PC-3 (cell line): ENCODE measurements at regions not wholly inside any gene's neighbourhood (a gene's known extent, or its start where the extent isn't known, plus 50 kb on each side); places are given as distances from the start of the nearest gene placed in this dataset.
"Not testable (repeated sequence)": the region's sequence is repeated elsewhere in the genome, so short reads cannot be mapped to it uniquely, and the experiment has no call there.

ENCODE experiments used
- ATAC-seq: fragments of 200-7000 bp; cut with Tn5 transposase; 2 replicates; pipeline ENCODE4 v1.9.1; 2020; ENCODE audit warnings: mild to moderate bottlenecking, moderate library complexity
- BruUV-seq: library from RNA; stranded (reverse); fragments of 400-500 nt; replicated peaks from 2 replicates; lab custom pipeline; 2021; lab: Mats Ljungman, UMichigan
- CTCF ChIA-PET: fragments of 300-600 bp; sonication (Branson Sonifier 250); formaldehyde crosslinking; loops from one replicate; lab custom pipeline; 2022; ENCODE audit warnings: antibody characterized with exemption; lab: Charles Lee
- POLR2A ChIA-PET: fragments of 300-600 bp; sonication (Branson Sonifier 250); formaldehyde crosslinking; loops from one replicate; lab custom pipeline; 2022; ENCODE audit warnings: antibody characterized with exemption; ENCODE audit not compliant: unreplicated experiment; lab: Charles Lee
- DNase-seq: peaks from one replicate; pipeline ENCODE4 v3.0.0-alpha.2; 2015
- H2AFZ ChIP-seq: fragments of 300-600 bp; sonication (generic); 2 replicates; pipeline ENCODE4 v1.6.0; 2016; ENCODE audit warnings: antibody characterized with exemption, low read length
- H3F3A ChIP-seq: fragments of 300-600 bp; sonication (generic); one replicate; pipeline ENCODE4 v1.6.0; 2017; ENCODE audit warnings: antibody characterized with exemption, low read length, control low read depth, mild to moderate bottlenecking; ENCODE audit not compliant: unreplicated experiment
- H3K27ac ChIP-seq: fragments of 300-600 bp; sonication (generic); 2 replicates; pipeline ENCODE4 v1.5.1; 2016; ENCODE audit warnings: mild to moderate bottlenecking, low read length
- H3K27me3 ChIP-seq: fragments of 300-600 bp; sonication (generic); 2 replicates; pipeline ENCODE4 v1.6.1; 2016; ENCODE audit warnings: low read length, mixed read lengths
- H3K36me3 ChIP-seq: fragments of 300-600 bp; sonication (generic); 2 replicates; pipeline ENCODE4 v1.6.1; 2016; ENCODE audit warnings: low read depth, mixed run types, low read length, mixed read lengths
- H3K4me1 ChIP-seq: fragments of 300-600 bp; sonication (generic); 2 replicates; pipeline ENCODE4 v1.5.1; 2016; ENCODE audit warnings: low read length; ENCODE audit not compliant: insufficient read depth
- H3K4me2 ChIP-seq: fragments of 300-600 bp; sonication (generic); 2 replicates; pipeline ENCODE4 v1.6.0; 2016; ENCODE audit warnings: low read length
- H3K4me3 ChIP-seq: fragments of 300-600 bp; sonication (generic); 2 replicates; pipeline ENCODE4 v1.5.1; 2016; ENCODE audit warnings: mild to moderate bottlenecking, low read length, mixed read lengths
- H3K79me2 ChIP-seq: fragments of 300-600 bp; sonication (generic); 2 replicates; pipeline ENCODE4 v1.6.1; 2017; ENCODE audit warnings: low read length, mixed read lengths
- H3K9ac ChIP-seq: fragments of 300-600 bp; sonication (generic); 2 replicates; pipeline ENCODE4 v1.6.0; 2016; ENCODE audit warnings: mild to moderate bottlenecking, low read length
- H3K9me2 ChIP-seq: fragments of 300-600 bp; sonication (generic); replicated peaks from 2 replicates; pipeline ENCODE4 v1.6.1; 2016; ENCODE audit warnings: mixed run types, low read length, mixed read lengths
- H3K9me3 ChIP-seq: fragments of 300-600 bp; sonication (generic); 2 replicates; pipeline ENCODE4 v1.6.1; 2016; ENCODE audit warnings: low read length, mixed read lengths
- H4K20me1 ChIP-seq: fragments of 300-600 bp; sonication (generic); 2 replicates; pipeline ENCODE4 v1.6.1; 2016; ENCODE audit warnings: low read length, mixed read lengths
- EZH2 ChIP-seq: fragments of 300-600 bp; sonication (generic); IDR thresholded peaks from one replicate; pipeline ENCODE4 v1.6.1; 2017; ENCODE audit warnings: antibody characterized with exemption, mild to moderate bottlenecking, low read length; ENCODE audit not compliant: unreplicated experiment
- EZH2phosphoT487 ChIP-seq: fragments of 300-600 bp; sonication (generic); IDR thresholded peaks from 2 replicates; pipeline ENCODE4 v1.6.1; 2018; ENCODE audit warnings: mild to moderate bottlenecking, antibody characterized with exemption, low read length, borderline replicate concordance
- intact Hi-C: fragments of 100-400 bp; cut with micrococcal nuclease; formaldehyde crosslinking; loops from 2 replicates; pipeline ENCODE4 v1.9.0; 2023
- TF ChIP-seq, protein P1 (sequence below): fragments of 300-600 bp; sonication (generic); conservative IDR thresholded peaks from 2 replicates; pipeline ENCODE4 v1.5.1; 2017; ENCODE audit warnings: antibody characterized with exemption, low read depth, mild to moderate bottlenecking, low read length

GRCh38 chr2:210776756-210777155 lies 220.4 kb downstream of the CPS1 start:
- H3K27ac ChIP-seq, result no peak overlapping the region
- H3K9me3 ChIP-seq, result no peaks in the 10 kb centered on the region
- H3K27me3 ChIP-seq, result peaks cover 10% of the 10 kb centered on the region; the same call in 1 of the 2 replicates
- no peak overlapping the region for H3K9ac ChIP-seq
- intact Hi-C loops, result no loop called here
- H3K9me2 ChIP-seq, result no peaks in the 10 kb centered on the region
- DNase-seq (no peak), ATAC-seq (no peak)
- H3K36me3 ChIP-seq, result no peaks in the 10 kb centered on the region
- H3K4me2 ChIP-seq, result no peak overlapping the region
- TF ChIP-seq EZH2phosphoT487 (no peak), EZH2 (no peak)
- TF ChIP-seq, protein P1, sequence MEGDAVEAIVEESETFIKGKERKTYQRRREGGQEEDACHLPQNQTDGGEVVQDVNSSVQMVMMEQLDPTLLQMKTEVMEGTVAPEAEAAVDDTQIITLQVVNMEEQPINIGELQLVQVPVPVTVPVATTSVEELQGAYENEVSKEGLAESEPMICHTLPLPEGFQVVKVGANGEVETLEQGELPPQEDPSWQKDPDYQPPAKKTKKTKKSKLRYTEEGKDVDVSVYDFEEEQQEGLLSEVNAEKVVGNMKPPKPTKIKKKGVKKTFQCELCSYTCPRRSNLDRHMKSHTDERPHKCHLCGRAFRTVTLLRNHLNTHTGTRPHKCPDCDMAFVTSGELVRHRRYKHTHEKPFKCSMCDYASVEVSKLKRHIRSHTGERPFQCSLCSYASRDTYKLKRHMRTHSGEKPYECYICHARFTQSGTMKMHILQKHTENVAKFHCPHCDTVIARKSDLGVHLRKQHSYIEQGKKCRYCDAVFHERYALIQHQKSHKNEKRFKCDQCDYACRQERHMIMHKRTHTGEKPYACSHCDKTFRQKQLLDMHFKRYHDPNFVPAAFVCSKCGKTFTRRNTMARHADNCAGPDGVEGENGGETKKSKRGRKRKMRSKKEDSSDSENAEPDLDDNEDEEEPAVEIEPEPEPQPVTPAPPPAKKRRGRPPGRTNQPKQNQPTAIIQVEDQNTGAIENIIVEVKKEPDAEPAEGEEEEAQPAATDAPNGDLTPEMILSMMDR, result no peak
- BruUV-seq, result no TSS peak
- no peaks in the 10 kb centered on the region for H4K20me1 ChIP-seq
- no peak overlapping the region for H3K4me3 ChIP-seq
- H2AFZ ChIP-seq, result no peak overlapping the region
- CTCF ChIA-PET, result no interaction called here
- no peaks in the 10 kb centered on the region for H3K79me2 ChIP-seq
- H3F3A ChIP-seq, result no peaks in the 10 kb centered on the region
- POLR2A ChIA-PET, result no interaction called here
- no peaks in the 10 kb centered on the region for H3K4me1 ChIP-seq

GRCh38 chr2:210782222-210782621 lies 225.8 kb downstream of the CPS1 start:
- Histone ChIP-seq H3K27ac (no peak overlapping the region), H3K36me3 (no peaks in the 10 kb centered on the region), H3K79me2 (no peaks in the 10 kb centered on the region), H3F3A (no peaks in the 10 kb centered on the region), H3K4me3 (no peak overlapping the region), H3K9ac (no peak overlapping the region), H3K4me2 (no peak overlapping the region), H3K9me2 (no peaks in the 10 kb centered on the region), H3K9me3 (no peaks in the 10 kb centered on the region), H4K20me1 (no peaks in the 10 kb centered on the region), H3K27me3 (0 out of 2 replicates have a peak, but pooled peaks cover 5% of the 10 kb centered on the region), H2AFZ (no peak overlapping the region), H3K4me1 (no peaks in the 10 kb centered on the region)
- DNase-seq (no peak), ATAC-seq (no peak)
- TF ChIP-seq EZH2phosphoT487 (no peak), EZH2 (no peak)
- TF ChIP-seq, protein P1, result no peak
- intact Hi-C loops, result no loop called here
- ChIA-PET POLR2A (no interaction called here), CTCF (no interaction called here)
- no TSS peak for BruUV-seq

GRCh38 chr2:210787831-210788230 lies 231.4 kb downstream of the CPS1 start:
- H2AFZ ChIP-seq, BruUV-seq, ATAC-seq, intact Hi-C loops, H3K4me3 ChIP-seq, H3K79me2 ChIP-seq, H3F3A ChIP-seq, H3K27ac ChIP-seq, H3K9me2 ChIP-seq, H3K4me2 ChIP-seq, H3K4me1 ChIP-seq, H3K9me3 ChIP-seq, H3K36me3 ChIP-seq, H4K20me1 ChIP-seq, H3K27me3 ChIP-seq, CTCF ChIA-PET, POLR2A ChIA-PET, H3K9ac ChIP-seq, DNase-seq: not testable (repeated sequence)
